OCI-LY3 (cell line): ENCODE measurements at regions not wholly inside any gene's neighbourhood (a gene's known extent, or its start where the extent isn't known, plus 50 kb on each side); places are given as distances from the start of the nearest gene placed in this dataset.

ENCODE experiments used
- H2AFZ ChIP-seq: fragments of 200-600, 300-600 bp; shearing (Covaris generic); 2 replicates; pipeline ENCODE4 v1.6.0; 2014; ENCODE audit warnings: antibody characterized with exemption, low read depth, low read length
- H3K27ac ChIP-seq: fragments of 200-600, 300-600 bp; sonication (generic); 2 replicates; pipeline ENCODE4 v1.5.1; 2014; ENCODE audit warnings: mild to moderate bottlenecking, low read length, moderate library complexity, mixed read lengths
- H3K27me3 ChIP-seq: fragments of 200-600, 300-600 bp; sonication (generic); 2 replicates; pipeline ENCODE4 v1.6.1; 2014; ENCODE audit warnings: low read depth, low read length, mixed read lengths
- H3K36me3 ChIP-seq: fragments of 200-600, 300-600 bp; sonication (generic); replicated peaks from 2 replicates; pipeline ENCODE3; 2014; ENCODE audit warnings: low read depth, low read length, mixed read lengths
- H3K4me1 ChIP-seq: fragments of 300-600, 200-600 bp; sonication (generic); 2 replicates; pipeline ENCODE4 v1.6.1; 2014; ENCODE audit warnings: low read length, mixed read lengths
- H3K4me2 ChIP-seq: fragments of 200-600, 300-600 bp; sonication (generic); 2 replicates; pipeline ENCODE4 v1.6.1; 2014; ENCODE audit warnings: low read length, mixed read lengths
- H3K4me3 ChIP-seq: fragments of 300-600, 200-600 bp; sonication (generic); 2 replicates; pipeline ENCODE4 v1.5.1; 2014; ENCODE audit warnings: antibody characterized with exemption, mild to moderate bottlenecking, low read length, moderate library complexity
- H3K79me2 ChIP-seq: fragments of 300-600, 200-600 bp; shearing (Covaris generic); 2 replicates; pipeline ENCODE4 v1.6.1; 2014; ENCODE audit warnings: mild to moderate bottlenecking, low read length, mixed read lengths
- H3K9ac ChIP-seq: fragments of 300-600, 200-600 bp; shearing (Covaris generic); 2 replicates; pipeline ENCODE4 v1.6.0; 2014; ENCODE audit warnings: mild to moderate bottlenecking, low read length, moderate library complexity
- H3K9me3 ChIP-seq: fragments of 200-600, 300-600 bp; shearing (Covaris generic); 2 replicates; pipeline ENCODE4 v1.6.1; 2014; ENCODE audit warnings: low read length, mixed read lengths; ENCODE audit not compliant: insufficient read depth
- H4K20me1 ChIP-seq: fragments of 200-600, 300-600 bp; sonication (generic); 2 replicates; pipeline ENCODE4 v1.6.1; 2016; ENCODE audit warnings: low read length, mixed read lengths; ENCODE audit not compliant: insufficient read depth
- CTCF ChIP-seq: fragments of 200-600, 300-600 bp; sonication (generic); IDR thresholded peaks from 2 replicates; pipeline ENCODE4 v1.5.1; 2014; ENCODE audit warnings: antibody characterized with exemption, low read length, low read depth
- EZH2phosphoT487 ChIP-seq: fragments of 200-600 bp; shearing (Covaris generic); IDR thresholded peaks from 2 replicates; pipeline ENCODE4 v1.6.1; 2018; ENCODE audit warnings: antibody characterized with exemption, mixed run types, low read depth

DNA sequence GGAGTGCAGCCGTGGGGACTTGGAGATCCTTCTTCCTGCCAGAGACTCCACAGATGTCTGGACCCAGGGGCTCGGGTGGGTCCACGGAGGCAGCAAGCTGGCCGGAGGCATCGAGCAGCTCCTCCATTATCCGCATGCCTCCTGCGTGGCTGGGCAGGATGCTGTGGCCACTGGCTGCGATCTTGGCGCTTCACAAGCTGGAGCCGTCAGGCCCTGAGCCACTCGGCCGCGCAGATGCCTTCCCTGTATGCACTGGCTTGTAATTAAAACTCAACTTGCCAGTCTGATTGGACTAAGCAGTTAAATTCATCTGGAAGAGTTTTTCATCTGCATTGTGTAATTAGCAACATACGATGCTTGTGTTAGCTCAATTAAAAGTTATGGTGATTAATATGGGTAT, 151.5 kb downstream of the AACS start:
- TF ChIP-seq EZH2phosphoT487, result no peak
- TF ChIP-seq CTCF, result no peak
- no peaks in the 10 kb centered on the region for H3K79me2 ChIP-seq
- H3K9me3 ChIP-seq, result no peaks in the 10 kb centered on the region
- H3K4me1 ChIP-seq, result no peaks in the 10 kb centered on the region
- H2AFZ ChIP-seq, result no peak overlapping the region
- H4K20me1 ChIP-seq, result no peaks in the 10 kb centered on the region
- H3K4me2 ChIP-seq, result no peak overlapping the region
- no peaks in the 10 kb centered on the region for H3K27me3 ChIP-seq
- no peaks in the 10 kb centered on the region for H3K36me3 ChIP-seq
- no peak overlapping the region for H3K27ac ChIP-seq
- no peak overlapping the region for H3K4me3 ChIP-seq
- no peak overlapping the region for H3K9ac ChIP-seq

DNA sequence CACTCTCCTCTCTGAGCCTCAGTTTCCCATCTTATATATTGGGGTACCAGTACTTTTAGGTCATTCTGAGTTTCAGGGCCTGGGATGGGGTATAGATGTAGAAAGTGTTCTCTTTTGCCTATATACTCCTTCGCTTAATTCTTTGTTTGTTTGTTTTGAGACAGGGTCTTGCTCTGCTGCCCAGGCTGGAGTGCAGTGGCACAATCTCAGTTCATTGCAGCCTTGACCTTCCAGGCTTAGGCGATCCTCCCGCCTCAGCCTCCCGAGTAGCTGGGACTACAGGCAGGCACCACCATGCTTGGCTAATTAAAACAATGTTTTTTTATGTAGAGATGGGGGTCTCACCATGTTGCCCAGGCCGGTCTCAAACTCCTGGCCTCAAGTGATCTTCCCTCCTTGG, 152.1 kb downstream of the AACS start:
- Histone ChIP-seq H4K20me1 (no peaks in the 10 kb centered on the region), H3K4me2 (no peak overlapping the region), H3K4me1 (no peaks in the 10 kb centered on the region), H3K9ac (no peak overlapping the region), H3K27ac (no peak overlapping the region), H3K27me3 (no peaks in the 10 kb centered on the region), H3K79me2 (no peaks in the 10 kb centered on the region), H3K9me3 (no peaks in the 10 kb centered on the region), H2AFZ (no peak overlapping the region), H3K36me3 (no peaks in the 10 kb centered on the region), H3K4me3 (no peak overlapping the region)
- no peak for TF ChIP-seq CTCF
- TF ChIP-seq EZH2phosphoT487, result no peak

- TF ChIP-seq EZH2phosphoT487 (no peak), CTCF (no peak)
- Histone ChIP-seq H3K9ac (no peak overlapping the region), H2AFZ (no peak overlapping the region), H3K79me2 (no peaks in the 10 kb centered on the region), H3K27ac (no peak overlapping the region), H3K9me3 (no peaks in the 10 kb centered on the region), H3K27me3 (no peaks in the 10 kb centered on the region; the same call in 1 of the 2 replicates), H3K36me3 (no peaks in the 10 kb centered on the region), H4K20me1 (no peaks in the 10 kb centered on the region), H3K4me3 (no peak overlapping the region), H3K4me1 (no peaks in the 10 kb centered on the region), H3K4me2 (no peak overlapping the region)
Measured at GRCh38 chr12:125218952-125219351, 153.7 kb downstream of the AACS start.

GRCh38 chr12:125220404-125221273, 155.4 kb downstream of the AACS start:
- H3K27ac ChIP-seq, result no peak overlapping the region
- H2AFZ ChIP-seq, result no peak overlapping the region
- H3K27me3 ChIP-seq, result no peaks in the 10 kb centered on the region; the same call in 1 of the 2 replicates
- no peak for TF ChIP-seq CTCF
- TF ChIP-seq EZH2phosphoT487, result no peak
- H3K9ac ChIP-seq, result no peak overlapping the region
- no peak overlapping the region for H3K4me3 ChIP-seq
- no peaks in the 10 kb centered on the region for H3K79me2 ChIP-seq
- no peaks in the 10 kb centered on the region for H3K36me3 ChIP-seq
- no peaks in the 10 kb centered on the region for H3K4me1 ChIP-seq
- no peak overlapping the region for H3K4me2 ChIP-seq
- H3K9me3 ChIP-seq, result no peaks in the 10 kb centered on the region
- no peaks in the 10 kb centered on the region for H4K20me1 ChIP-seq
